ENCODE measurements at regions not wholly inside any gene's neighbourhood (a gene's known extent, or its start where the extent isn't known, plus 50 kb on each side); places are given as distances from the start of the nearest gene placed in this dataset.

GRCh38 chr18:54444319-54444914 lies 86.7 kb downstream of the C18orf54 start:
- H3K9ac ChIP-seq (ENCODE audit: low read depth in 1 of 2, low read length in 2 of 2): no peak overlapping the region
- no peak for TF ChIP-seq ATF3 (IDR thresholded peaks at IDR 0.05)
- TF ChIP-seq CTCF (IDR thresholded peaks at IDR 0.05; ENCODE audit: low read depth, low read length, missing input control): peak; percentile 62
- no peak for TF ChIP-seq FOXA1 (IDR thresholded peaks at IDR 0.05)
- TF ChIP-seq RAD21 (IDR thresholded peaks at IDR 0.05): peak; percentile 88 to 91
- no peak for TF ChIP-seq HNF4G (IDR thresholded peaks at IDR 0.05)
- TF ChIP-seq JUND (IDR thresholded peaks at IDR 0.05): no peak
- no peak for TF ChIP-seq REST (IDR thresholded peaks at IDR 0.05)
- TF ChIP-seq NR2F2 (IDR thresholded peaks at IDR 0.05): no peak
- TF ChIP-seq YY1 (IDR thresholded peaks at IDR 0.05): peak; percentile 29
- TF ChIP-seq ZBTB33 (IDR thresholded peaks at IDR 0.05): no peak
- no peak for TF ChIP-seq RXRA (IDR thresholded peaks at IDR 0.05)
- no peak for TF ChIP-seq GABPA (IDR thresholded peaks at IDR 0.05 in 1 of 2, conservative IDR thresholded peaks at IDR 0.05 in 1 of 2)
- no peak for TF ChIP-seq EGR1 (IDR thresholded peaks at IDR 0.05; ENCODE audit: low read depth in 2 of 2)
- TF ChIP-seq, protein P1, sequence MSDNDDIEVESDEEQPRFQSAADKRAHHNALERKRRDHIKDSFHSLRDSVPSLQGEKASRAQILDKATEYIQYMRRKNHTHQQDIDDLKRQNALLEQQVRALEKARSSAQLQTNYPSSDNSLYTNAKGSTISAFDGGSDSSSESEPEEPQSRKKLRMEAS (IDR thresholded peaks at IDR 0.05): no peak
- TF ChIP-seq FOXA2 (IDR thresholded peaks at IDR 0.05): no peak
- TF ChIP-seq TAF1 (conservative IDR thresholded peaks at IDR 0.05): no peak
- no peak for TF ChIP-seq SP1 (IDR thresholded peaks at IDR 0.05)
- TF ChIP-seq HNF4A (conservative IDR thresholded peaks at IDR 0.05): no peak
- 11% methylated on average over 7 of the region's 7 CpGs for WGBS
- H3K9me3 ChIP-seq (ENCODE audit: control insufficient read depth in 4 of 4, low read length in 3 of 4): no peaks in the 10 kb centered on the region
- H3K36me3 ChIP-seq (ENCODE audit: control insufficient read depth in 4 of 4, insufficient read depth in 3 of 4, low read depth in 1 of 4, low read length in 3 of 4): no peaks in the 10 kb centered on the region
- peak; percentile 48 for DNase-seq (ENCODE audit: low spot score)
- no peak overlapping the region for H3K27ac ChIP-seq (ENCODE audit: low read depth in 1 of 2, low read length in 2 of 2)
- no peaks in the 10 kb centered on the region for H3K27me3 ChIP-seq (ENCODE audit: control insufficient read depth in 4 of 4, insufficient read depth in 4 of 4, low read length in 3 of 4)
- no peak overlapping the region for H3K4me3 ChIP-seq (ENCODE audit: low read depth in 1 of 3, low read length in 3 of 3)
- H3K4me1 ChIP-seq (ENCODE audit: control insufficient read depth in 4 of 4, insufficient read depth in 4 of 4, low read length in 3 of 4): no peaks in the 10 kb centered on the region

Measured in liver (tissue), 8 donors.